ENCODE measurements at regions not wholly inside any gene's neighbourhood (a gene's known extent, or its start where the extent isn't known, plus 50 kb on each side); places are given as distances from the start of the nearest gene placed in this dataset.

DNA sequence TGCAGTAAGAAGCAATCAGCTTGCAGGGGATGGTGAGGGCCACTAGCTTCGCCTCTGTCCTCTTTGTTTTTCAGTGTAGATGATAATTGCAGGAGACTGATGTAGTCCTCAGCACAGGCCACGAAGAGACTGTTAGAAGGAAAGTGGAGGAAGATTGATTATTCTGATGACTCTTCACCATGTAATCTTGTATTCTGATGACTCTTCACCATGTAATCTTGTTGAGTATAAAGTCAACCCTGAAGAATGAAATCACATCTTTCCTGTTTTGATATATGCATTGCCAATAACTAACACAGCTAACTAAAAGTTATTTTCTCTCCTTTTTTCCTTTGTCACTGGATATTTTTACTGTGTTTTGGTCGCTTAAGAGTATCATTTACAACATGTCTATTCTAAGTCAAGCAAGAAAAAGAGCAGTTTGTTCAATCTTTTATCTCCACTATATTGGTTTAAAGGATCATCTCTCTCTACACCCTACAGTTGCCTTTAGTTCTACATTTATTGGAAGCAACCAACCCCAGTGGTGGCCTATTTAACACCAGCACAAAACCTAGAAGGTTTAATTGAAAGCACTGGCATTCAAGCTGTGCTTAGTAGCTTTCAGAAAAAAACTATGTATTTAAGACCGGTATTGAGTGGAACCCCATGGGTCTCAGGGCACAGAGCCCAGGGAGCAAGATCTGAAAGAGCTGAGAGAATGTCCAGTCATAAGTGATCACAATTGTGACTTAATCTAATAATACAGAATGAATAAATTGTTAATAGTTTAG lies 107.2 kb upstream of the BTBD3 start:
- no peaks in the 10 kb centered on the region for H3K27me3 ChIP-seq
- no peak for TF ChIP-seq CTCF (IDR thresholded peaks at IDR 0.05)
- H3K4me3 ChIP-seq = no peak overlapping the region
- ATAC-seq = no peak
- H3K9me3 ChIP-seq = no peaks in the 10 kb centered on the region
- no peaks in the 10 kb centered on the region for H3K36me3 ChIP-seq
- intact Hi-C loops (cut with DNase I) = loop anchor here in 1 of 10 donors (2.0 kb wide), 1 partner anchor 42 kb away; no protein-coding TSS in a partner anchor
- peaks cover 0 to 3% (median 0%) of the 10 kb centered on the region in 9 donors for H3K4me1 ChIP-seq
- no peak overlapping the region for H3K27ac ChIP-seq
- 52 to 71% methylated on average over 4 of the region's 4 CpGs for WGBS, 2 donors
- DNase-seq = no peak

GRCh38 chr20:11813106-11813890 lies 104.4 kb upstream of the BTBD3 start:
- no peak for ATAC-seq
- Histone ChIP-seq H3K9me3 (no peaks in the 10 kb centered on the region), H3K36me3 (no peaks in the 10 kb centered on the region), H3K27me3 (no peaks in the 10 kb centered on the region), H3K27ac (no peak overlapping the region), H3K4me3 (no peak overlapping the region), H3K4me1 (no peaks in the 10 kb centered on the region)
- WGBS, 2 donors = 91% methylated on average over 14 of the region's 14 CpGs
- intact Hi-C loops (cut with DNase I) = no loop called here
- no peak for TF ChIP-seq CTCF (IDR thresholded peaks at IDR 0.05)
- no peak for DNase-seq

DNA sequence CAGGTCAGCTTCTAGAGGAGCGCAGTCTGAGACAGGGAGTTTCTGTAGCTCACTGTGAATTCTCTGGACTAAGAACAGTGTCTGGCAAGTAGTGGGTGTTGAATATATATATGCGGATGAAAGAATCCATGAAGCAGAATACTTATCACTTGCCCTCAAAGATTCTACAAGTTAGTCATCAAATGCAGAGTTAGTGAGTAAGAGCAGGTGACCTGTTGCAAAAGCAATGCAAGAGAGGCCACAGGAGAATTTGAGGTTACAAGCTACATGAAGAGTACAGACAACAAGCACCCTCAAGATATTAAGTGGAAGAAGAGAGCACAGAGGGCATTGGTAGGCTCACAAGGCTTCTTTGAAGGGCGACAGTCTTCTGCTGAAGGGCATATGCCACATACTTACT lies 103.4 kb upstream of the BTBD3 start:
- H3K36me3 ChIP-seq = no peaks in the 10 kb centered on the region
- ATAC-seq = no peak
- intact Hi-C loops (cut with DNase I) = no loop called here

More for the DNA sequence above, 103.4 kb upstream of the BTBD3 start:
- Histone ChIP-seq H3K4me3 (no peak overlapping the region), H3K9me3 (no peaks in the 10 kb centered on the region), H3K4me1 (no peaks in the 10 kb centered on the region), H3K27ac (no peak overlapping the region), H3K27me3 (no peaks in the 10 kb centered on the region)
- no peak for DNase-seq
- no peak for TF ChIP-seq CTCF (IDR thresholded peaks at IDR 0.05)
- WGBS, 2 donors = 94 to 95% methylated on average over 3 of the region's 3 CpGs
